ENCODE measurements at regions not wholly inside any gene's neighbourhood (a gene's known extent, or its start where the extent isn't known, plus 50 kb on each side); places are given as distances from the start of the nearest gene placed in this dataset.

- DNase-seq = no peak
These were observed 69.4 kb upstream of the SMIM36 start for GRCh38 chr17:55580596-55581133.

DNA sequence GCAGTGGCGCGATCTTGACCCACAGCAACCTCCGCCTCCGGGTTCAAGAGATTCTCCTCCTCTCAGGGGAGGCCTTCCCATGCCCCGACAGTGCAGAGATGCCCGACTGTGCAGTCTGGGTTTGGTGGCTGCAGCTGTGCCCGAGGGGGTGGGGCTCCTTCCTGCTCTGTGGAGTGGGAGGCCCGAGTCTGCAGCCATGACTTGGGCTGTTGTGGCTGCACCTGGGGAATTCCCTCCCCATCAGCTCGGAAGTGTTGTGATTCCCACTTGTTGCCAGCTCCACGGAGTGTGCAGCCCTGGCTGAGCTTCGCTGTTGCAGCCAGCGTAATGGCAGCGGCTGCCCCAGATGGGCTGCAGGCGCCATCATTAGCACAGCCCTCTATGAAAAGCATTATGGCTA lies 66.4 kb upstream of the SMIM36 start:
- DNase-seq = no peak

DNA sequence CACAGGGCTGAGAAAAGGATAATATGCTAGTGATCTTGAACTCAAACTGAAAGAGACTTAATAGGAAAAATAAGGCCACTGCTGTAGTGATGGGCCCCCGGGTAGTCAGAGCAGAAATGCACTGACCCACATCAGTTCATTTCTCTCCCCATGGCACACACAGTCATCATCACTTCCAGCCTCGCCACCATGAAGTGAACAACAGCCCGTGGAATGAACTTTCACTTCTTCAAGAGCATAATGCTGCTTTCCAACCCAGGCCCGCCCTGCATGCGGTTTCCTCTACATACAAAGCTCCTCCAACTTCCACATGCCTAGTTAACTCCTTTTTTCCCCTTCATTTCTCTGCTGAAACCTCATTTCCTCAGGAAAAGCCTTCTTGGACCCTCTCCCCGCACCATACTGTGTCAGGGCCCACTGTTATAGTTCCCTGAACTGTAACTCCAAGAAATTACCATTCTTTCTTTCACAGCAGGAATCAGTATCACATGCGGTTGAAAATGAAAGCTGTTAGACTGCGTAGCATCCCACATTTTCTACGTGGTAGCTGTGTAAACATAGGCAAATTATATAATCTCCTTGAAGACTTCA lies 65.8 kb upstream of the SMIM36 start:
- peak; percentile 64 for DNase-seq

GRCh38 chr17:55576237-55576995 lies 65.2 kb upstream of the SMIM36 start:
- DNase-seq = peak; percentile 81

- DNase-seq = no peak
These were observed 63.9 kb upstream of the SMIM36 start for GRCh38 chr17:55575058-55575636.

DNA sequence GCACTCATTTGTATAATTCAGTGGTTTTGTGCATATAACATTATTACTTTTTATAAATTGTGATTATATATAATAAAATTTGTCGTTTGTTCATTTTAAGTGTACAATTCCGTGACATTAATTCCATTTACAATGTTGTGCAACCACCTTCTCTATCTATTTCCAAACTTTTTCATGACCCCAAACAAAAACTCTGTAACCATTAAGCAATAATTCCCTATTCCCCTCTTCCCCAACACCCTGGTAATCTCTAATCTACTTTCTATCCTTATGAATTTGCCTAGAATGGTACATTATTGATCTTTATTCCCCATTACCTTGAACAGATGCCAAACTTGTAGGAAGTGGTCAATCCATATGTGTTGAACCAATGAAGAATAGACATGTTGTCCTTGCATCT lies 61.3 kb upstream of the SMIM36 start:
- DNase-seq = no peak

DNA sequence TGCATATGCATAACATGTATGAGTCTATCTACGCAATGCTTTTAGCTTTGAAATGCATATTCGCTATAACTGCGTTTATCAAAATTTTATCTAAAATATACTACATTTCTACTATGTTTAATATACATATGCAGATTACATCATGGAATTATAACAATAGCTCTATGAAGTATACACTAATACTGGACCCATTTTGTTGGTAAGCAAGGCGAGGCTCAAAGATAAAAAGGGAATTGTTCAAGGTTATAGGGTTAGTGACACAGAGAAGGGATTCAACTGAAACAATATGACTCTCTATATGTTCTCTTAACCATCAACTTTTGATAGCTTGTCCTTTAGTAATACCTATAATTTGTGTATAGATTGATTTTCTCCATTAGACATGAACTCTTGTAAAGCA lies 60.9 kb upstream of the SMIM36 start:
- no peak for DNase-seq

- no peak for DNase-seq
These were observed 59.8 kb upstream of the SMIM36 start for GRCh38 chr17:55571095-55571494.

- no peak for DNase-seq
These were observed 59.1 kb upstream of the SMIM36 start for GRCh38 chr17:55570391-55570790.

DNA sequence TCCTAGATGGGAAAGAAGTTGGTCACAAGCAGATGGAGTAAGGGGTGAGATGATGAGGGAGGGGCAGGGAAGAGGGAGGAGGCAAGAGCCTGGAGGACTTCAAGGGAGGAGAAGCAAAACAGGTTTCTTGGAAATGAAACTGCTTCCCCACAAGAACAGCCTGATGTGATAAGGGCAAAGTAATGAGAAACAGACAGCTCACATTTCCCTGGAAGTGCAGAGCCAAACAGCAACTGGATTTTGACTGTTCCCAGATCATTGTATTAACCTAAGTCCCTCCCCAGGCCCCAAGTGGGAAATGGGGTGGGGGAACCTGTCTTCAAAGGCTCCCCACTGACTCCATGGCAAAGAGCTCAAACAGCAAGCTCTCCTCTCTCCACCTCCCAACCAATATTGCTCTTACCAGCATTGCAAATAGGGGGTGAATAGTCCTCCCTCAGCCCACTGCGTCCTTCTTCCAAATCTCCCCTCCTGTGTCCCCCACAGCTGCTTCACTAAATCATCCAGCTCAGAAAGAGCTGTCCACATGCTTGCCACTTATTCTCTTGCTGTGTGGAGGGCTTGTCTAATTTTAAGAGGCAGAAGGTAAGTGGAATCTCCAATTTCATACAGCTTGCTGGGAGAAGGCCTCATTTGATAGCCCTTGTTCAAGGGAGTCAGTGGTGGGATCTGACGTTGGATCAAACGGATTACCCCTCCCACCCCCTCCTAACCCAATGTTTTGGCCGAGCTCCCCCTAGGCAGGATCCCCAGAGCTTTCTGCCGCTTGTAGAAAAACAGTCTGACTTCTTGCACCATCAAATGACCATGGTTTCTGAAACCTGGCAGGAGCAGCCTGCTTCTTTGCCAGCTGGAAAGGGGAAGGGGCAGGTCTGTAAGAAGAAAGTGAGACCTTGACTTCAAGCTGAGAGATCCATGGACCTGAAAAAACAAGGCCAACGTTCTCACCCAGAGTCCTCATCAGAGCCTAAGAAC lies 56.3 kb upstream of the SMIM36 start:
- DNase-seq = no peak

GRCh38 chr17:55564081-55564480 lies 52.8 kb upstream of the SMIM36 start:
- no peak for DNase-seq

DNA sequence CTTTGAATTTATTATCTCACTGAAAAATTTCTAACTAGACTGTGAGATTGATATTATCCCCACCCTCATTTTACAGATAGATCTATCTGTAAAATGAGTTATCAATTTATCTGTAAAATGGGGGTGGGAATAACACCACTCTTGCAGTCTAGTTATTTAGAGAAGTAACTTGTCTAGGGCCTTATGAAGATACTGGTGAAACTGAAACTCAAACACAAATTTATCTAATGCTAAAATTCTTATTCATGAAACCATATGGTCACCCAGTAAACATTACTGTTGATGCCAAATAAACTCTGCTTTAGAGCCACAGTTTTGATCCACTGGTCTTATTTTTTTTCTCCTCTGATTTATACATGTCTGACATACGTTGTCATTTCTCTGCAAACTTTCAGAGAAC lies 52.1 kb upstream of the SMIM36 start:
- no peak for DNase-seq

DNA sequence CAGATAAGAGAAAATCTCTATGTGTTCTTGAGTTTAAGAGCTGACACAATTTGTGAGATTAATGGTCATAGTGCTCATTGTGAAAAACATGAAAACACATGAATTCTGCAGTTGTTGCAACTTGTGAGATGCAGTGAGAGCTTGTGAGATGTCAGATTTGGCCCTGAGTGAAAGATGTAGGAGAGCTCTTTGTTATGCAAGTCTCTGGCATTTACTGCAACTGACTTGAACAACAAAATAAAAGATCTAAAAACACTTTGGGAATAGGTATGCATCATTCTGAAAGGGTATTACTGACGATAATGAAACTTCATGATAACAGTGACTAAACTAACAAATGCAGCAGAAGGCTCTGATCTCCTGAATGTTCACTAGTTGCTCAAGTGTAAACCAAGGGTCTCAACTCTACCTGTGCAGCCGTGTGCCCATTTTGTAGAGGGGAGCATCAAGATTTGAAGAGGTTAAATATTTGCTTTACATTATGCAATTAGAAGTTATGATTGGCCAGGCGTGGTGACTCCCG lies 50.8 kb upstream of the SMIM36 start:
- no peak for DNase-seq

DNA sequence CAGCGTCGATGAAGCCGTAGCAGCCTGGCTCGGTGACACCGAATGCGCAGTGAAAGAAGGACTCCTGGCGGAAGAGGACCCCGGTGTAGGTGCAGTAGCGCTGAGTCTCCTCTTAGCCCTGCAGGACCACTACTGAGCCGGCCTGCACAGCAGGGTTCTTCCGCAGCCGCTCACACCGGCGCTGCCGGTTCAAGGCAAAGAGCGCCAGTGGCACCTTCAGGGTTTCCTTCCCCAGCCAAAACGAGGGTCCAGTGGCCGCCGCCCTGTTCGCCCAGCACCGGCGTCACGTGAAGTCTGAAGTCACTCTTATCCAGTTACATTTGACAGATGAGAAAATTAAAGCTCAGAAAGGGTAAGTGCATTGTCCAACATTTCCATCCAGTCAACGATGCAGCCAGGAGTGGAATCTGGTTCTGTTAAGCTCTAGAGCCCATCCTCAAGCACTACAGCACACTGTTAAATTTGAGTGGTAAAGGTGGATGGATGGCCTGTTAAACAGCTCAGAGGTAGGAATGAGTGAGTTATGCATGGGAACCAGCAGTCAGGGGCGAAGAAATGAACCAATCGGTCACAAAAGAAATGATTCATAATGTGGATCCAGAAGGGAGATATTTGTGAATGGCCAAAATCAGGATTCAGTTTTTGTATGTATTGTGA lies 50.2 kb upstream of the SMIM36 start:
- DNase-seq = no peak

Measured in kidney glomerular epithelial cell (primary cell).